HK-2 (cell line): ENCODE measurements at regions not wholly inside any gene's neighbourhood (a gene's known extent, or its start where the extent isn't known, plus 50 kb on each side); places are given as distances from the start of the nearest gene placed in this dataset.

Experiments
- DNase-seq: peaks from one replicate; pipeline ENCODE4 v3.0.0-alpha.2; 2018; ENCODE audit not compliant: unreplicated experiment

GRCh38 chr2:16154501-16155280 is 214.3 kb downstream of the MYCN start:
- DNase-seq, result no peak

GRCh38 chr2:16154061-16154460 is 213.7 kb downstream of the MYCN start:
- no peak for DNase-seq

- DNase-seq, result no peak
Measured at GRCh38 chr2:16153754-16154035, 213.3 kb downstream of the MYCN start.

- no peak for DNase-seq
Measured at GRCh38 chr2:16152928-16153753, 212.8 kb downstream of the MYCN start.

GRCh38 chr2:16152071-16152927 is 211.9 kb downstream of the MYCN start:
- DNase-seq, result no peak

GRCh38 chr2:16151651-16152050 is 211.3 kb downstream of the MYCN start:
- DNase-seq, result no peak

GRCh38 chr2:16151281-16151570 is 210.9 kb downstream of the MYCN start:
- no peak for DNase-seq

GRCh38 chr2:16150456-16151280 is 210.3 kb downstream of the MYCN start:
- no peak for DNase-seq

GRCh38 chr2:16149349-16150243 is 209.2 kb downstream of the MYCN start:
- no peak for DNase-seq

GRCh38 chr2:16148632-16149348 is 208.4 kb downstream of the MYCN start:
- DNase-seq, result no peak

- DNase-seq, result no peak
Measured at GRCh38 chr2:16142383-16143361, 202.3 kb downstream of the MYCN start.

- DNase-seq, result no peak
Measured at GRCh38 chr2:16141641-16141921, 201.2 kb downstream of the MYCN start.

GRCh38 chr2:16140771-16141640 is 200.7 kb downstream of the MYCN start:
- DNase-seq, result no peak

GRCh38 chr2:16139663-16140615 is 199.6 kb downstream of the MYCN start:
- DNase-seq, result no peak

GRCh38 chr2:16138811-16139662 is 198.7 kb downstream of the MYCN start:
- no peak for DNase-seq
